B cell (primary cell): ENCODE measurements at regions not wholly inside any gene's neighbourhood (a gene's known extent, or its start where the extent isn't known, plus 50 kb on each side); places are given as distances from the start of the nearest gene placed in this dataset.

Experiments used
- CTCF ChIP-seq: fragments of 200-600 bp; IDR thresholded peaks from one replicate; pipeline ENCODE4 v1.8.0; 2022; ENCODE audit warnings: antibody characterized with exemption, mild to moderate bottlenecking
- EZH2 ChIP-seq: IDR thresholded peaks from 2 replicates; pipeline ENCODE4 v1.6.1; 2012; ENCODE audit warnings: borderline replicate concordance, low read depth, mild to moderate bottlenecking, moderate library complexity, low read length; ENCODE audit not compliant: insufficient read depth, poor library complexity, severe bottlenecking

GRCh38 chr1:168452329-168452728 lies 91.5 kb downstream of the XCL2 start:
- TF ChIP-seq EZH2 (no peak), CTCF (no peak)
